GM23338 (cell line): ENCODE measurements at regions not wholly inside any gene's neighbourhood (a gene's known extent, or its start where the extent isn't known, plus 50 kb on each side); places are given as distances from the start of the nearest gene placed in this dataset.

ENCODE experiments used
- ATAC-seq: fragments of 200-7000 bp; cut with Tn5 transposase; 3 replicates; pipeline ENCODE4 v1.9.1; 2020
- DNase-seq: peaks from one replicate; pipeline ENCODE4 v3.0.0-alpha.2; 2015; ENCODE audit warnings: low spot score
- H2AFZ ChIP-seq: fragments of 200-600 bp; sonication (generic); 2 replicates; pipeline ENCODE4 v1.8.0; 2016; ENCODE audit warnings: antibody characterized with exemption, mild to moderate bottlenecking, moderate library complexity
- H3F3A ChIP-seq: fragments of 200-600 bp; sonication (generic); replicated peaks from 2 replicates; pipeline ENCODE4 v1.8.0; 2017; ENCODE audit warnings: antibody characterized with exemption, mixed run types, low read depth
- H3K27ac ChIP-seq: fragments of 200-600 bp; sonication (generic); 2 replicates; pipeline ENCODE4 v1.6.1; 2016; ENCODE audit warnings: low read depth
- H3K27me3 ChIP-seq: fragments of 200-600 bp; sonication (generic); 2 replicates; pipeline ENCODE4 v1.8.0; 2016; ENCODE audit warnings: mild to moderate bottlenecking, mixed run types, moderate library complexity; ENCODE audit not compliant: insufficient read depth
- H3K36me3 ChIP-seq: fragments of 200-600 bp; sonication (generic); 2 replicates; pipeline ENCODE4 v1.8.0; 2016; ENCODE audit warnings: mild to moderate bottlenecking; ENCODE audit not compliant: insufficient read depth
- H3K4me1 ChIP-seq: fragments of 200-600 bp; sonication (generic); 2 replicates; pipeline ENCODE4 v1.8.0; 2016; ENCODE audit warnings: mild to moderate bottlenecking, moderate library complexity; ENCODE audit not compliant: insufficient read depth
- H3K4me2 ChIP-seq: fragments of 200-600 bp; sonication (generic); 2 replicates; pipeline ENCODE4 v1.7.1; 2017; ENCODE audit warnings: mixed run types
- H3K4me3 ChIP-seq: fragments of 200-600 bp; sonication (generic); 2 replicates; pipeline ENCODE4 v1.6.1; 2016; ENCODE audit warnings: mixed run types
- H3K79me2 ChIP-seq: fragments of 200-600 bp; sonication (generic); replicated peaks from 2 replicates; pipeline ENCODE4 v1.8.0; 2017; ENCODE audit warnings: mild to moderate bottlenecking; ENCODE audit not compliant: insufficient read depth
- H3K9me2 ChIP-seq: fragments of 200-600 bp; sonication (generic); 2 replicates; pipeline ENCODE4 v1.8.0; 2017; ENCODE audit not compliant: insufficient read depth
- H4K20me1 ChIP-seq: fragments of 200-600 bp; sonication (generic); replicated peaks from 2 replicates; pipeline ENCODE4 v1.8.0; 2017; ENCODE audit warnings: mild to moderate bottlenecking; ENCODE audit not compliant: insufficient read depth
- H3K27ac Mint-ChIP-seq: 2 replicates; pipeline ENCODE4 v1.8.0; 2020; ENCODE audit warnings: inconsistent platforms, mild to moderate bottlenecking, moderate library complexity, mixed read lengths
- H3K27me3 Mint-ChIP-seq: 3 replicates; pipeline ENCODE4 v1.8.0; 2022; ENCODE audit warnings: low read depth, mild to moderate bottlenecking, moderate library complexity, mixed read lengths, inconsistent platforms; ENCODE audit not compliant: insufficient read depth, poor library complexity
- H3K36me3 Mint-ChIP-seq: 3 replicates; pipeline ENCODE4 v1.8.0; 2021; ENCODE audit warnings: low read depth, mild to moderate bottlenecking, inconsistent platforms, moderate library complexity, mixed read lengths
- H3K4me1 Mint-ChIP-seq: 3 replicates; pipeline ENCODE4 v1.8.0; 2020; ENCODE audit warnings: mild to moderate bottlenecking, inconsistent platforms, mixed read lengths
- H3K4me3 Mint-ChIP-seq: 3 replicates; pipeline ENCODE4 v1.8.0; 2021; ENCODE audit warnings: moderate library complexity, mild to moderate bottlenecking, inconsistent platforms, mixed read lengths
- H3K9me3 Mint-ChIP-seq: 3 replicates; pipeline ENCODE4 v1.8.0; 2020; ENCODE audit warnings: moderate library complexity, mild to moderate bottlenecking, inconsistent platforms, mixed read lengths
- CREB1 ChIP-seq: fragments of 250-450 bp; sonication (Bioruptor Pico); IDR thresholded peaks from 2 replicates; pipeline ENCODE4 v1.5.0; 2020; ENCODE audit warnings: low read depth, mild to moderate bottlenecking, moderate library complexity
- EZH2phosphoT487 ChIP-seq: fragments of 200-600 bp; sonication (generic); IDR thresholded peaks from one replicate; pipeline ENCODE4 v1.8.1; 2018; ENCODE audit warnings: antibody characterized with exemption; ENCODE audit not compliant: unreplicated experiment
- JUNB ChIP-seq: IDR thresholded peaks from one replicate; pipeline ENCODE4 v1.6.1; 2016; ENCODE audit warnings: antibody characterized with exemption; ENCODE audit not compliant: unreplicated experiment
- POLR2AphosphoS5 ChIP-seq: IDR thresholded peaks from 2 replicates; pipeline ENCODE4 v1.6.1; 2016; ENCODE audit warnings: antibody characterized with exemption, low read depth
- STAT1 ChIP-seq: IDR thresholded peaks from one replicate; pipeline ENCODE4 v1.6.1; 2016; ENCODE audit warnings: antibody characterized with exemption; ENCODE audit not compliant: unreplicated experiment
- ZNF331 ChIP-seq: fragments of 250-450 bp; sonication (Bioruptor Pico); IDR thresholded peaks from 2 replicates; pipeline ENCODE4 v1.5.0; 2020; ENCODE audit warnings: low read depth, mild to moderate bottlenecking, moderate library complexity
- TF ChIP-seq, protein P1 (sequence below): fragments of 250-450 bp; sonication (Bioruptor Pico); IDR thresholded peaks from 2 replicates; pipeline ENCODE4 v1.5.0; 2020; ENCODE audit warnings: mild to moderate bottlenecking, moderate library complexity
- TF ChIP-seq, protein P2 (sequence below): IDR thresholded peaks from one replicate; pipeline ENCODE4 v1.6.1; 2018; ENCODE audit warnings: antibody characterized with exemption; ENCODE audit not compliant: unreplicated experiment
- TF ChIP-seq, protein P3 (sequence below), 2 experiments: fragments of 200-600 bp in 1 of 2; sonication (generic) in 1 of 2; conservative IDR thresholded peaks; 2 replicates each; pipeline versions ENCODE4 v1.5.1 to v1.6.1; 2016 to 2017; ENCODE audit warnings: antibody characterized with exemption in 2 of 2, low read depth in 2 of 2, mild to moderate bottlenecking in 2 of 2, moderate library complexity in 1 of 2

DNA sequence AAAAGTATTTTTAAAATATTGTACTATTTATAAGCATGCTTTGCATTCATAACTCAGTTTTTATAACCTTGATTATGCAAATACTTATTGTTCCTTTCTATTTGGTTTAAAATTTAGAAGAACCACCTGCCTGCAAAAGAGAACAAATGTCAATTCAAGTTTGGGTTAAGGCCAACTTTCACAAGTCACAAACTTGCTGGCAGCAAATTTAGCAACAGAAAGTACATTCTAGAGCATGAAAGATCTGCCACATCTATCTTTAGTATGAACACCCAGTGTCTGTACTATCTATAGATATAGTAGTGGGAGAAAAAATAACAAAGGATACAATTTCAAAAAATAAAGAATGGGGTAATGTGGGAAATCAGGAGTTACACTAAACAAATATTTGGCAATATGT, 1014.2 kb downstream of the C4orf33 start:
- no peaks in the 10 kb centered on the region for H3F3A ChIP-seq
- no peak overlapping the region for H3K27ac ChIP-seq
- no peaks in the 10 kb centered on the region for H3K79me2 ChIP-seq
- peaks cover 4% of the 10 kb centered on the region for H3K27me3 Mint-ChIP-seq
- H3K4me3 ChIP-seq, result no peak overlapping the region
- H3K36me3 Mint-ChIP-seq, result peaks cover 20% of the 10 kb centered on the region
- H3K27me3 ChIP-seq, result no peaks in the 10 kb centered on the region
- peaks cover 13% of the 10 kb centered on the region for H3K4me1 Mint-ChIP-seq
- H3K36me3 ChIP-seq, result 0 out of 2 replicates have a peak, but pooled peaks cover 3% of the 10 kb centered on the region
- peaks cover 20% of the 10 kb centered on the region for H3K4me1 ChIP-seq
- H3K4me3 Mint-ChIP-seq, result no peak overlapping the region
- H3K4me2 ChIP-seq, result peak overlapping the region; percentile 19; the same call in 1 of the 2 replicates
- TF ChIP-seq, protein P1, sequence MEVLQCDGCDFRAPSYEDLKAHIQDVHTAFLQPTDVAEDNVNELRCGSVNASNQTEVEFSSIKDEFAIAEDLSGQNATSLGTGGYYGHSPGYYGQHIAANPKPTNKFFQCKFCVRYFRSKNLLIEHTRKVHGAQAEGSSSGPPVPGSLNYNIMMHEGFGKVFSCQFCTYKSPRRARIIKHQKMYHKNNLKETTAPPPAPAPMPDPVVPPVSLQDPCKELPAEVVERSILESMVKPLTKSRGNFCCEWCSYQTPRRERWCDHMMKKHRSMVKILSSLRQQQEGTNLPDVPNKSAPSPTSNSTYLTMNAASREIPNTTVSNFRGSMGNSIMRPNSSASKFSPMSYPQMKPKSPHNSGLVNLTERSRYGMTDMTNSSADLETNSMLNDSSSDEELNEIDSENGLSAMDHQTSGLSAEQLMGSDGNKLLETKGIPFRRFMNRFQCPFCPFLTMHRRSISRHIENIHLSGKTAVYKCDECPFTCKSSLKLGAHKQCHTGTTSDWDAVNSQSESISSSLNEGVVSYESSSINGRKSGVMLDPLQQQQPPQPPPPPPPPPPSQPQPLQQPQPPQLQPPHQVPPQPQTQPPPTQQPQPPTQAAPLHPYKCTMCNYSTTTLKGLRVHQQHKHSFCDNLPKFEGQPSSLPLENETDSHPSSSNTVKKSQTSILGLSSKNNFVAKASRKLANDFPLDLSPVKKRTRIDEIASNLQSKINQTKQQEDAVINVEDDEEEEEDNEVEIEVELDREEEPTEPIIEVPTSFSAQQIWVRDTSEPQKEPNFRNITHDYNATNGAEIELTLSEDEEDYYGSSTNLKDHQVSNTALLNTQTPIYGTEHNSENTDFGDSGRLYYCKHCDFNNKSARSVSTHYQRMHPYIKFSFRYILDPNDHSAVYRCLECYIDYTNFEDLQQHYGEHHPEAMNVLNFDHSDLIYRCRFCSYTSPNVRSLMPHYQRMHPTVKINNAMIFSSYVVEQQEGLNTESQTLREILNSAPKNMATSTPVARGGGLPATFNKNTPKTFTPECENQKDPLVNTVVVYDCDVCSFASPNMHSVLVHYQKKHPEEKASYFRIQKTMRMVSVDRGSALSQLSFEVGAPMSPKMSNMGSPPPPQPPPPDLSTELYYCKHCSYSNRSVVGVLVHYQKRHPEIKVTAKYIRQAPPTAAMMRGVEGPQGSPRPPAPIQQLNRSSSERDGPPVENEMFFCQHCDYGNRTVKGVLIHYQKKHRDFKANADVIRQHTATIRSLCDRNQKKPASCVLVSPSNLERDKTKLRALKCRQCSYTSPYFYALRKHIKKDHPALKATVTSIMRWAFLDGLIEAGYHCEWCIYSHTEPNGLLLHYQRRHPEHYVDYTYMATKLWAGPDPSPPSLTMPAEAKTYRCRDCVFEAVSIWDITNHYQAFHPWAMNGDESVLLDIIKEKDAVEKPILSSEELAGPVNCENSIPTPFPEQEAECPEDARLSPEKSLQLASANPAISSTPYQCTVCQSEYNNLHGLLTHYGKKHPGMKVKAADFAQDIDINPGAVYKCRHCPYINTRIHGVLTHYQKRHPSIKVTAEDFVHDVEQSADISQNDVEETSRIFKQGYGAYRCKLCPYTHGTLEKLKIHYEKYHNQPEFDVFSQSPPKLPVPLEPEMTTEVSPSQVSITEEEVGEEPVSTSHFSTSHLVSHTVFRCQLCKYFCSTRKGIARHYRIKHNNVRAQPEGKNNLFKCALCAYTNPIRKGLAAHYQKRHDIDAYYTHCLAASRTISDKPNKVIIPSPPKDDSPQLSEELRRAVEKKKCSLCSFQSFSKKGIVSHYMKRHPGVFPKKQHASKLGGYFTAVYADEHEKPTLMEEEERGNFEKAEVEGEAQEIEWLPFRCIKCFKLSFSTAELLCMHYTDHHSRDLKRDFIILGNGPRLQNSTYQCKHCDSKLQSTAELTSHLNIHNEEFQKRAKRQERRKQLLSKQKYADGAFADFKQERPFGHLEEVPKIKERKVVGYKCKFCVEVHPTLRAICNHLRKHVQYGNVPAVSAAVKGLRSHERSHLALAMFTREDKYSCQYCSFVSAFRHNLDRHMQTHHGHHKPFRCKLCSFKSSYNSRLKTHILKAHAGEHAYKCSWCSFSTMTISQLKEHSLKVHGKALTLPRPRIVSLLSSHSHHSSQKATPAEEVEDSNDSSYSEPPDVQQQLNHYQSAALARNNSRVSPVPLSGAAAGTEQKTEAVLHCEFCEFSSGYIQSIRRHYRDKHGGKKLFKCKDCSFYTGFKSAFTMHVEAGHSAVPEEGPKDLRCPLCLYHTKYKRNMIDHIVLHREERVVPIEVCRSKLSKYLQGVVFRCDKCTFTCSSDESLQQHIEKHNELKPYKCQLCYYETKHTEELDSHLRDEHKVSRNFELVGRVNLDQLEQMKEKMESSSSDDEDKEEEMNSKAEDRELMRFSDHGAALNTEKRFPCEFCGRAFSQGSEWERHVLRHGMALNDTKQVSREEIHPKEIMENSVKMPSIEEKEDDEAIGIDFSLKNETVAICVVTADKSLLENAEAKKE (CRISPR knock-in tag), result no peak
- no peak overlapping the region for H3K27ac Mint-ChIP-seq
- no peak overlapping the region for H2AFZ ChIP-seq
- DNase-seq (no peak), ATAC-seq (no peak)
- no peaks in the 10 kb centered on the region for H4K20me1 ChIP-seq
- no peaks in the 10 kb centered on the region for H3K9me2 ChIP-seq
- peaks cover 8% of the 10 kb centered on the region for H3K9me3 Mint-ChIP-seq

DNA sequence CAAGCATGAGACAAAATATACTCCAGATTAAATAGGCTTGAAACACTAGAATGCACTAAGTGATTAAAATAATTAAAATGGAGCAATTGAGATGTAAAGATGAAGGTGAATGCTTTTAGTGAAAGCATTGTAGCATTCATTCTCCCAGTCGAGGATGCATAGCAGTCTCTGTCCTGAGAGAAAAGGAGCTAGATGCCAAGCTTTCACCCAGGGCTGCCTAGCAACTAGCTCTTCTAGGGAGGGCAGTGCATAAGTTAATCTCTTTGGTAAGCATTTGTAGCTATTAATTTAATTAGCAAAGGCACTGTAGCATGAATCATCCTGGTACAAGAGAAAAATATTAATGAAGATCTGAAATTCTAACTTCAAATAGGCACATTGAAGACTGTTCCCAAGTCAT, 1014.8 kb downstream of the C4orf33 start:
- Histone ChIP-seq H3K27ac (peak overlapping the region; percentile 3; the same call in 1 of the 2 replicates), H3K27me3 (no peaks in the 10 kb centered on the region), H3K9me2 (no peaks in the 10 kb centered on the region), H3K36me3 (0 out of 2 replicates have a peak, but pooled peaks cover 3% of the 10 kb centered on the region), H3K4me2 (peak overlapping the region; percentile 19; the same call in 1 of the 2 replicates), H3K79me2 (no peaks in the 10 kb centered on the region), H2AFZ (no peak overlapping the region), H3K4me1 (peaks cover 20% of the 10 kb centered on the region), H4K20me1 (no peaks in the 10 kb centered on the region), H3K4me3 (no peak overlapping the region), H3F3A (no peaks in the 10 kb centered on the region)
- ATAC-seq (peak; percentile 89), DNase-seq (peak; percentile 52)
- Mint-ChIP-seq H3K4me1 (peaks cover 13% of the 10 kb centered on the region), H3K27ac (no peak overlapping the region), H3K9me3 (peaks cover 8% of the 10 kb centered on the region), H3K4me3 (no peak overlapping the region), H3K27me3 (peaks cover 4% of the 10 kb centered on the region), H3K36me3 (peaks cover 20% of the 10 kb centered on the region)
- no peak for TF ChIP-seq JUNB
- no peak for TF ChIP-seq POLR2AphosphoS5
- no peak for TF ChIP-seq CREB1
- TF ChIP-seq STAT1, result no peak
- TF ChIP-seq, protein P2, sequence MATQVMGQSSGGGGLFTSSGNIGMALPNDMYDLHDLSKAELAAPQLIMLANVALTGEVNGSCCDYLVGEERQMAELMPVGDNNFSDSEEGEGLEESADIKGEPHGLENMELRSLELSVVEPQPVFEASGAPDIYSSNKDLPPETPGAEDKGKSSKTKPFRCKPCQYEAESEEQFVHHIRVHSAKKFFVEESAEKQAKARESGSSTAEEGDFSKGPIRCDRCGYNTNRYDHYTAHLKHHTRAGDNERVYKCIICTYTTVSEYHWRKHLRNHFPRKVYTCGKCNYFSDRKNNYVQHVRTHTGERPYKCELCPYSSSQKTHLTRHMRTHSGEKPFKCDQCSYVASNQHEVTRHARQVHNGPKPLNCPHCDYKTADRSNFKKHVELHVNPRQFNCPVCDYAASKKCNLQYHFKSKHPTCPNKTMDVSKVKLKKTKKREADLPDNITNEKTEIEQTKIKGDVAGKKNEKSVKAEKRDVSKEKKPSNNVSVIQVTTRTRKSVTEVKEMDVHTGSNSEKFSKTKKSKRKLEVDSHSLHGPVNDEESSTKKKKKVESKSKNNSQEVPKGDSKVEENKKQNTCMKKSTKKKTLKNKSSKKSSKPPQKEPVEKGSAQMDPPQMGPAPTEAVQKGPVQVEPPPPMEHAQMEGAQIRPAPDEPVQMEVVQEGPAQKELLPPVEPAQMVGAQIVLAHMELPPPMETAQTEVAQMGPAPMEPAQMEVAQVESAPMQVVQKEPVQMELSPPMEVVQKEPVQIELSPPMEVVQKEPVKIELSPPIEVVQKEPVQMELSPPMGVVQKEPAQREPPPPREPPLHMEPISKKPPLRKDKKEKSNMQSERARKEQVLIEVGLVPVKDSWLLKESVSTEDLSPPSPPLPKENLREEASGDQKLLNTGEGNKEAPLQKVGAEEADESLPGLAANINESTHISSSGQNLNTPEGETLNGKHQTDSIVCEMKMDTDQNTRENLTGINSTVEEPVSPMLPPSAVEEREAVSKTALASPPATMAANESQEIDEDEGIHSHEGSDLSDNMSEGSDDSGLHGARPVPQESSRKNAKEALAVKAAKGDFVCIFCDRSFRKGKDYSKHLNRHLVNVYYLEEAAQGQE, result no peak
- TF ChIP-seq, protein P3, sequence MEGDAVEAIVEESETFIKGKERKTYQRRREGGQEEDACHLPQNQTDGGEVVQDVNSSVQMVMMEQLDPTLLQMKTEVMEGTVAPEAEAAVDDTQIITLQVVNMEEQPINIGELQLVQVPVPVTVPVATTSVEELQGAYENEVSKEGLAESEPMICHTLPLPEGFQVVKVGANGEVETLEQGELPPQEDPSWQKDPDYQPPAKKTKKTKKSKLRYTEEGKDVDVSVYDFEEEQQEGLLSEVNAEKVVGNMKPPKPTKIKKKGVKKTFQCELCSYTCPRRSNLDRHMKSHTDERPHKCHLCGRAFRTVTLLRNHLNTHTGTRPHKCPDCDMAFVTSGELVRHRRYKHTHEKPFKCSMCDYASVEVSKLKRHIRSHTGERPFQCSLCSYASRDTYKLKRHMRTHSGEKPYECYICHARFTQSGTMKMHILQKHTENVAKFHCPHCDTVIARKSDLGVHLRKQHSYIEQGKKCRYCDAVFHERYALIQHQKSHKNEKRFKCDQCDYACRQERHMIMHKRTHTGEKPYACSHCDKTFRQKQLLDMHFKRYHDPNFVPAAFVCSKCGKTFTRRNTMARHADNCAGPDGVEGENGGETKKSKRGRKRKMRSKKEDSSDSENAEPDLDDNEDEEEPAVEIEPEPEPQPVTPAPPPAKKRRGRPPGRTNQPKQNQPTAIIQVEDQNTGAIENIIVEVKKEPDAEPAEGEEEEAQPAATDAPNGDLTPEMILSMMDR (conservative IDR thresholded peaks at IDR 0.05; ENCODE audit: low read depth in 2 of 2), result no peak
- TF ChIP-seq EZH2phosphoT487, result no peak
- TF ChIP-seq ZNF331 (CRISPR knock-in tag), result no peak
